GM12878 (cell line): ENCODE measurements at regions not wholly inside any gene's neighbourhood (a gene's known extent, or its start where the extent isn't known, plus 50 kb on each side); places are given as distances from the start of the nearest gene placed in this dataset.

Experiments
- ATAC-seq: fragments of 200-7000 bp; cut with Tn5 transposase; 3 replicates; pipeline ENCODE4 v1.9.1; 2020; ENCODE audit warnings: mild to moderate bottlenecking, moderate library complexity
- BruUV-seq: library from RNA; stranded (reverse); fragments of 400-500 nt; replicated peaks from 2 replicates; lab custom pipeline; 2021; lab: Mats Ljungman, UMichigan
- CTCF ChIA-PET: fragments of 300-600 bp; sonication (Branson Sonifier 250); formaldehyde crosslinking; extraction: SDS; loops from one replicate; lab custom pipeline; 2021; ENCODE audit warnings: inconsistent platforms; lab: Yijun Ruan, JAX
- POLR2A ChIA-PET: fragments of 350-600 bp; formaldehyde crosslinking; extraction: SDS; loops from one replicate; lab custom pipeline; 2021; ENCODE audit warnings: inconsistent platforms; lab: Charles Lee
- RAD21 ChIA-PET: fragments of 300-600 bp; sonication (Branson Sonifier 250); formaldehyde crosslinking; loops from one replicate; lab custom pipeline; 2023; ENCODE audit warnings: antibody characterized with exemption; ENCODE audit not compliant: unreplicated experiment; lab: Charles Lee
- SMC1A ChIA-PET: fragments of 300-600 bp; sonication (Branson Sonifier 250); formaldehyde crosslinking; loops from one replicate; lab custom pipeline; 2023; ENCODE audit not compliant: unreplicated experiment, uncharacterized antibody; lab: Charles Lee
- DNase-seq: peaks from one replicate; pipeline ENCODE4 v3.0.0-alpha.2; 2011; ENCODE audit warnings: low read depth, low spot score
- FAIRE-seq: peaks from 3 replicates; lab custom pipeline; 2011; peaks lifted over from hg19 to GRCh38; lab: Jason Lieb, UNC
- H2AFZ ChIP-seq: 2 replicates; pipeline ENCODE4 v1.6.0; 2011; ENCODE audit warnings: low read depth, low read length, control low read depth; ENCODE audit not compliant: control insufficient read depth
- H3K27ac ChIP-seq: 2 replicates; pipeline ENCODE4 v1.5.1; 2011; ENCODE audit warnings: control low read depth; ENCODE audit not compliant: control insufficient read depth, insufficient read depth
- H3K27me3 ChIP-seq, 2 experiments: replicated peaks in 1 of 2; 2 replicates each; pipeline versions ENCODE4 v1.6.0 to v1.6.1; 2011; ENCODE audit warnings: low read length in 1 of 2; ENCODE audit not compliant: control insufficient read depth in 2 of 2, insufficient read depth in 2 of 2
- H3K36me3 ChIP-seq, 2 experiments: 2 replicates each; pipeline ENCODE4 v1.5.1; 2011; ENCODE audit warnings: low read length in 1 of 2; ENCODE audit not compliant: control insufficient read depth in 2 of 2, insufficient read depth in 2 of 2
- H3K4me1 ChIP-seq: 2 replicates; pipeline ENCODE4 v1.6.1; 2011; ENCODE audit warnings: mild to moderate bottlenecking, low read length, moderate library complexity, mixed read lengths; ENCODE audit not compliant: control insufficient read depth, insufficient read depth
- H3K4me2 ChIP-seq: 2 replicates; pipeline ENCODE4 v1.6.0; 2011; ENCODE audit warnings: control low read depth; ENCODE audit not compliant: control insufficient read depth, insufficient read depth
- H3K4me3 ChIP-seq: fragments of 200-600 bp; sonication (generic); 2 replicates; pipeline ENCODE4 v1.5.1; 2016
- H3K79me2 ChIP-seq: 2 replicates; pipeline ENCODE4 v1.6.0; 2011; ENCODE audit warnings: low read length; ENCODE audit not compliant: control insufficient read depth, insufficient read depth
- H3K9ac ChIP-seq: 2 replicates; pipeline ENCODE4 v1.8.0; 2011; ENCODE audit warnings: low read length, control low read depth, mixed read lengths; ENCODE audit not compliant: control insufficient read depth, insufficient read depth
- H3K9me3 ChIP-seq: replicated peaks from 3 replicates; pipeline ENCODE4 v1.5.1; 2011; ENCODE audit warnings: mild to moderate bottlenecking, low read length; ENCODE audit not compliant: control insufficient read depth, insufficient read depth
- H4K20me1 ChIP-seq: 2 replicates; pipeline ENCODE4 v1.6.0; 2011; ENCODE audit not compliant: control insufficient read depth, insufficient read depth
- ATF7 ChIP-seq: fragments of 450-650 bp; IDR thresholded peaks from 2 replicates; pipeline ENCODE4 v1.6.1; 2016; ENCODE audit warnings: low read depth, mild to moderate bottlenecking
- CREB1 ChIP-seq: IDR thresholded peaks from 2 replicates; pipeline ENCODE4 v1.6.1; 2012; ENCODE audit warnings: low read depth, mild to moderate bottlenecking, inconsistent platforms
- EP300 ChIP-seq, 2 experiments: fragments of 150-350 bp in 1 of 2; IDR thresholded peaks; 2 replicates each; pipeline ENCODE4 v1.6.1; 2011 to 2012; ENCODE audit warnings: low read depth in 2 of 2, low read length in 2 of 2, borderline replicate concordance in 1 of 2, improper control_type of control experiment in 1 of 2, inconsistent platforms in 1 of 2; ENCODE audit not compliant: control insufficient read depth in 1 of 2
- ETV6 ChIP-seq, 2 experiments: fragments of 450-650 bp in 1 of 2; IDR thresholded peaks in 1 of 2; conservative IDR thresholded peaks in 1 of 2; 2 replicates each; pipeline ENCODE4 v1.6.1; 2014; ENCODE audit warnings: antibody characterized with exemption in 1 of 2, borderline replicate concordance in 1 of 2, low read depth in 1 of 2, mild to moderate bottlenecking in 1 of 2, moderate library complexity in 1 of 2
- HDAC2 ChIP-seq: fragments of 200-600 bp; sonication (generic); IDR thresholded peaks from 2 replicates; pipeline ENCODE4 v1.6.1; 2017
- HSF1 ChIP-seq: fragments of 150-350 bp; IDR thresholded peaks from 2 replicates; pipeline ENCODE4 v1.6.1; 2014; ENCODE audit warnings: mild to moderate bottlenecking, low read depth, low read length
- IKZF2 ChIP-seq, 2 experiments: fragments of 450-650 bp; IDR thresholded peaks; 2 replicates each; pipeline ENCODE4 v1.6.1; 2017; ENCODE audit warnings: mild to moderate bottlenecking in 2 of 2, moderate library complexity in 2 of 2
- MYC ChIP-seq: IDR thresholded peaks from 2 replicates; pipeline ENCODE4 v1.6.1; 2011; ENCODE audit warnings: mild to moderate bottlenecking, low read length, moderate library complexity, inconsistent platforms; ENCODE audit not compliant: insufficient read depth, insufficient replicate concordance, insufficient read length, severe bottlenecking
- NKRF ChIP-seq: fragments of 450-650 bp; conservative IDR thresholded peaks from 2 replicates; pipeline ENCODE4 v1.6.1; 2017; ENCODE audit warnings: mild to moderate bottlenecking, moderate library complexity
- RELA ChIP-seq: fragments of 450-650 bp; IDR thresholded peaks from 2 replicates; pipeline ENCODE4 v1.8.0; 2014; ENCODE audit warnings: borderline replicate concordance; ENCODE audit not compliant: partially characterized antibody
- RFX5 ChIP-seq: IDR thresholded peaks from 2 replicates; pipeline ENCODE4 v1.6.1; 2011; ENCODE audit warnings: low read depth, low read length, improper control_type of control experiment
- SMAD5 ChIP-seq: IDR thresholded peaks from 2 replicates; pipeline ENCODE4 v1.6.1; 2016; ENCODE audit warnings: antibody characterized with exemption, low read depth
- SMC3 ChIP-seq: IDR thresholded peaks from 2 replicates; pipeline ENCODE4 v1.6.1; 2011; ENCODE audit warnings: low read length, improper control_type of control experiment, borderline replicate concordance
- SPI1 ChIP-seq: IDR thresholded peaks from 2 replicates; pipeline ENCODE4 v1.6.1; 2011; ENCODE audit warnings: low read depth, mild to moderate bottlenecking, low read length, moderate library complexity, borderline replicate concordance; ENCODE audit not compliant: insufficient read depth
- STAT3 ChIP-seq: IDR thresholded peaks from 2 replicates; pipeline ENCODE4 v1.6.1; 2011; ENCODE audit warnings: low read depth, low read length, improper control_type of control experiment
- ZNF687 ChIP-seq: fragments of 450-650 bp; IDR thresholded peaks from 2 replicates; pipeline ENCODE4 v1.6.1; 2017; ENCODE audit warnings: mild to moderate bottlenecking, moderate library complexity
- WGBS: methylation state at CpG from one replicate; pipeline ENCODE4 v1.1.6; 2016; ENCODE audit warnings: low lambda C conversion rate; ENCODE audit not compliant: insufficient replicate concordance, insufficient coverage; ENCODE audit errors: missing lambda C conversion rate; 5-methylcytosine and 5-hydroxymethylcytosine counted together
- in situ Hi-C: fragments of 300-500 bp; cut with MboI; formaldehyde crosslinking; loops from 9 replicates; pipeline ENCODE4 v1.14.3; 2018; ENCODE audit warnings: mixed read lengths
- intact Hi-C: fragments of 100-400 bp; cut with micrococcal nuclease; formaldehyde crosslinking; loops from one replicate; pipeline ENCODE4 v1.14.2; 2022; ENCODE audit not compliant: unreplicated experiment

GRCh38 chr21:18832950-18833349 is 429.4 kb upstream of the TMPRSS15 start:
- intact Hi-C loops, result no loop called here
- no peak overlapping the region for H3K4me2 ChIP-seq
- no peak overlapping the region for H2AFZ ChIP-seq
- H3K9ac ChIP-seq, result no peak overlapping the region
- no peaks in the 10 kb centered on the region for H3K9me3 ChIP-seq
- FAIRE-seq (no peak), DNase-seq (no peak), ATAC-seq (no peak)
- no peaks in the 10 kb centered on the region for H3K4me1 ChIP-seq
- no TSS peak for BruUV-seq
- no peak overlapping the region for H3K4me3 ChIP-seq
- no peaks in the 10 kb centered on the region for H3K79me2 ChIP-seq
- CTCF ChIA-PET, result no interaction called here
- H4K20me1 ChIP-seq, result no peaks in the 10 kb centered on the region
- SMC1A ChIA-PET, result no interaction called here
- H3K27me3 ChIP-seq, result no peaks in the 10 kb centered on the region
- 7% methylated on average over 2 of the region's 2 CpGs for WGBS
- no peak overlapping the region for H3K27ac ChIP-seq
- TF ChIP-seq SMC3 (no peak), ZNF687 (no peak), STAT3 (no peak), HSF1 (no peak), SPI1 (no peak), MYC (no peak), RFX5 (no peak), EP300 (IDR thresholded peaks at IDR 0.05; ENCODE audit: borderline replicate concordance in 1 of 2, control insufficient read depth in 1 of 2, low read depth in 2 of 2, low read length in 2 of 2) (no peak), HDAC2 (no peak), RELA (no peak), CREB1 (no peak), IKZF2 (IDR thresholded peaks at IDR 0.05) (no peak), SMAD5 (no peak), ETV6 (conservative IDR thresholded peaks at IDR 0.05 in 1 of 2, IDR thresholded peaks at IDR 0.05 in 1 of 2; ENCODE audit: borderline replicate concordance in 1 of 2, low read depth in 1 of 2) (no peak), NKRF (no peak), ATF7 (no peak)
- RAD21 ChIA-PET, result no interaction called here
- POLR2A ChIA-PET, result no interaction called here
- no peaks in the 10 kb centered on the region for H3K36me3 ChIP-seq
- in situ Hi-C loops, result no loop called here
